IMR-90 (cell line): ENCODE measurements at regions not wholly inside any gene's neighbourhood (a gene's known extent, or its start where the extent isn't known, plus 50 kb on each side); places are given as distances from the start of the nearest gene placed in this dataset.

ENCODE experiments used
- FOS ChIP-seq: fragments of 150-350 bp; IDR thresholded peaks from 2 replicates; pipeline ENCODE4 v1.6.1; 2016; ENCODE audit warnings: low read depth, low read length
- TF ChIP-seq, protein P1 (sequence below): conservative IDR thresholded peaks from 2 replicates; pipeline ENCODE4 v1.5.1; 2012; ENCODE audit warnings: mild to moderate bottlenecking, low read depth, low read length, improper control_type of control experiment

DNA sequence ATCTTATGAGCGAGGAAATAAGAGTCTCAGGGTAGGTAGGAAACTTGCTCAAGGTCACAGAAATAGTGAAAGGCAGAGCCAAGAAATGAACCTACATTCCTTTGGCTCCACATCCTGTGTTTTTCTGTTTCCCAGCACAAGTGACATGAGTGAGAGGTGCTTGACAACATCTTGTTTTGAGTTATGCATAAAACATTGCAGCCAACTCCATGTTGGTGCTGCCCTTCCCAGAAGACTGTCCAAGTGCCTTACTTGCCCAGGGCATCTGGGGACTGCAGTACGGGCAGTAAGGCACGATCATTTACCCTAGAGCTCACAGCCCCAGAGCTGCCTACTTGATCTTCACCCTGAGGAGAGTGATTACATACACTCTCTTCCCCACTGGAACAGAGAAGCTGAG is 148.8 kb downstream of the NOC3L start:
- TF ChIP-seq, protein P1, sequence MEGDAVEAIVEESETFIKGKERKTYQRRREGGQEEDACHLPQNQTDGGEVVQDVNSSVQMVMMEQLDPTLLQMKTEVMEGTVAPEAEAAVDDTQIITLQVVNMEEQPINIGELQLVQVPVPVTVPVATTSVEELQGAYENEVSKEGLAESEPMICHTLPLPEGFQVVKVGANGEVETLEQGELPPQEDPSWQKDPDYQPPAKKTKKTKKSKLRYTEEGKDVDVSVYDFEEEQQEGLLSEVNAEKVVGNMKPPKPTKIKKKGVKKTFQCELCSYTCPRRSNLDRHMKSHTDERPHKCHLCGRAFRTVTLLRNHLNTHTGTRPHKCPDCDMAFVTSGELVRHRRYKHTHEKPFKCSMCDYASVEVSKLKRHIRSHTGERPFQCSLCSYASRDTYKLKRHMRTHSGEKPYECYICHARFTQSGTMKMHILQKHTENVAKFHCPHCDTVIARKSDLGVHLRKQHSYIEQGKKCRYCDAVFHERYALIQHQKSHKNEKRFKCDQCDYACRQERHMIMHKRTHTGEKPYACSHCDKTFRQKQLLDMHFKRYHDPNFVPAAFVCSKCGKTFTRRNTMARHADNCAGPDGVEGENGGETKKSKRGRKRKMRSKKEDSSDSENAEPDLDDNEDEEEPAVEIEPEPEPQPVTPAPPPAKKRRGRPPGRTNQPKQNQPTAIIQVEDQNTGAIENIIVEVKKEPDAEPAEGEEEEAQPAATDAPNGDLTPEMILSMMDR = no peak
- TF ChIP-seq FOS = no peak
